ELF-1 (cell line): ENCODE measurements at regions not wholly inside any gene's neighbourhood (a gene's known extent, or its start where the extent isn't known, plus 50 kb on each side); places are given as distances from the start of the nearest gene placed in this dataset.

Source experiments
- DNase-seq: peaks from one replicate; pipeline ENCODE4 v3.0.0-alpha.2; 2016; ENCODE audit warnings: low read depth, low spot score

DNA sequence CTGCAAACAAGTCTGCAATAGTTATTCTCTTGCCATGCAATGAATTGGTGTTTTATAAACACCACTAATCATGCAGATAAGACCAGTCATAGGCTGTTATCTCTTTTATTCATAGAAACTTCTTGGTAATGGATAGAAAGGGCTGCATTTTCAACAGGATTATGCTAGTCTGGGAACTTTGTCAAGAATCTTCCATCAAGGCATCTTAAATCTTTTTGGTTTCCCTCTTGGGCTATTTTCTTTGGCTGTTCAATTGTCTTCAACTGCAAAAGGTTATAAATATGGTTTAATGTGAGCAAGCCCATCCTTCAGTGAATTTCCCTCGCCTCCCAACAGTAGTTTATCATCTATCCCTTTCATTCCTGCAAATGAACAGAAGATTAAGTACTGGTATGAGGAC, 59.0 kb upstream of the MINAR1 start:
- no peak for DNase-seq

- peak; percentile 34 for DNase-seq
Observed at GRCh38 chr15:79373728-79374127, 58.4 kb upstream of the MINAR1 start.

DNA sequence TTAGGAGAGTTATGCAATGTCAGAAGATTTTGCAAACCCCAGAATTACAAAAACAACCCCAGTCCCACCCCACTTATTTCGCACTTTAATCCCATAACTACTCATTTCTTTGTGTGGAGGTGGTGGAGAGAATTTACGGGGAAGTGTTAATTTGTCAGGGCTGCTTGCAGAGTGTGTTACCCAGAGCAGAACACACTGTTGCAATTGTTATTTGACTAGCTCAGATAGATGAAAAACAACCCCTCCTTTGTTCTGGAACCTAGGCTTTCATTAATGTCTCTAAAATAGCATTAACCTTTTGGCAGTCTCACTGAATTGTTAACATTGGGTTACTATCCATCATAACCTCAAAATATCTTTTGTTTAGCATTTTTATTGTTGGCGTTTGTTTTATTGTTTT, 55.8 kb upstream of the MINAR1 start:
- no peak for DNase-seq

- DNase-seq = no peak
Observed at GRCh38 chr15:79378394-79379109, 53.6 kb upstream of the MINAR1 start.

DNA sequence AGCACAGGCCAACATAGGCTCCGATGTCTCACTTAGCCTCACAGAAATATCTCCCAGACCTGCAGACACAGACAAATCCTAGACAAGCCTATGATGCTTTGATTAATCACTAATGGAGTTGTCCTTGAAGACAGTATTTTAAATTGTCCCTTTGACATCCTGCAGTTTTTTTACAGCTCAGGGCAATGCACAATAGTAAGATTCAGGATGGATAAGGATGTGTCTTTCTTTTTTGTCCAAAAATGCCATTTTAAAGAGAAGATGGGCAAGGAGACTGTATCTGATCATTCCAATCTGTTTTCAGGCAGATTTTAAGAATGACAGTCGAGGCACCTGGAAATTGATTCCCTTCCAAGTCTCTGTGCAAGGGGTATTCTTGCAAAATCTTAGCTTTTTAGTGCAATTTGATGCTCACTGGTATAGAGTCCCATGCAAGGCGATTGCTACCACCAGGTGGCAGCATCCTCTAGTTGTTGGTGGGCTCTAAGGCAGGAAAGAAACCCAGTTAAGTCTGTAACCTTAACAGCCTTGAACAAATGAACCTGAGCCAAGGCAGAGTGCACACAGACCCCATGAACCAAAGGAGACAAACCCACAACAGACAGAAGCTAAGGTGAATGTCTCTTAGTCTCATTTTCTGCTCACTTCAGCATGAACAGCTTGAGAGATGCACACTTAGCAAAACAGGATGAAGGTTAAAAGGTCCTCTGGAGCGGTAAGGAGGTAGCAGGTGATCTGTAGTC, 51.2 kb upstream of the MINAR1 start:
- peak; percentile 81 for DNase-seq

DNA sequence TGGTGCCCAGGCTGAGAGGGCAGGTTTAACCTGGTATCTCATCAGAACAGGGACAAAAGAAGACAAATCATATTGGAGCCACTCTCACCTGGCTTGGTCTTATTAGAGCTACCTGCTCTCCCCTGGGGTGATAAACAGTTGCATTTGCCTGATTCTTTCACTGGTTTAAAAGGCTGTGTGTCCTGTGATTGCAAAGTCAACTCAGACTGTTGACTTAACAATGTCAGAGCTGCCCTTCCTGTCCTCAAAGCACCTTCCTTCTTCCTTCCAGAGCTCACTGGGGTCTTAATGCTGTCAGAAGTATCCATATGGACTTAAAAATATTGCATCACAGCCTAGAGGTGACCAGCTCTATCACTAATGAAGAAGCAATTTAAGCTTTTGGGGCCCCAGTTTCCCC, 50.5 kb upstream of the MINAR1 start:
- no peak for DNase-seq
